ENCODE measurements at regions not wholly inside any gene's neighbourhood (a gene's known extent, or its start where the extent isn't known, plus 50 kb on each side); places are given as distances from the start of the nearest gene placed in this dataset.

- peaks cover 0 to 2% (median 0%) of the 10 kb centered on the region in 7 donors for H3K9me3 Mint-ChIP-seq
- H3K27ac Mint-ChIP-seq, result no peak overlapping the region
- H2AFZ ChIP-seq (ENCODE audit: insufficient read depth, low read depth, low read length, poor library complexity, severe bottlenecking), result no peak overlapping the region
- peaks cover 0 to 2% (median 0%) of the 10 kb centered on the region in 3 donors for H3K27me3 Mint-ChIP-seq (ENCODE audit: low read depth in 3 of 3)
- no peak overlapping the region for H3K9ac ChIP-seq (ENCODE audit: insufficient read depth, low read length, poor library complexity, severe bottlenecking)
- DNase-seq, result no peak
- H3K4me2 ChIP-seq (replicated peaks; ENCODE audit: extremely low read depth, low read length, poor library complexity, severe bottlenecking), result no peak overlapping the region
- H3K79me2 ChIP-seq (ENCODE audit: insufficient read depth, low read length), result no peaks in the 10 kb centered on the region
- no peak overlapping the region for H3K4me3 Mint-ChIP-seq
- no peaks in the 10 kb centered on the region for H3K36me3 Mint-ChIP-seq
- 78% methylated on average over 1 of the region's 1 CpG for WGBS (ENCODE audit: insufficient coverage)
- H3K4me1 Mint-ChIP-seq, result no peaks in the 10 kb centered on the region
- no peaks in the 10 kb centered on the region for H3K36me3 ChIP-seq (replicated peaks in 1 of 2; ENCODE audit: control insufficient read depth in 1 of 2, insufficient read depth in 2 of 2, low read length in 2 of 2)
- H4K20me1 ChIP-seq (ENCODE audit: insufficient read depth, low read length), result no peaks in the 10 kb centered on the region
- H3K27me3 ChIP-seq (ENCODE audit: control insufficient read depth in 2 of 2, insufficient read depth in 2 of 2, low read length in 2 of 2), result no peaks in the 10 kb centered on the region
- H3K4me3 ChIP-seq (replicated peaks in 1 of 3; ENCODE audit: low read depth in 2 of 3, low read length in 3 of 3), result no peak overlapping the region
- H3K9me3 ChIP-seq (replicated peaks in 1 of 2; ENCODE audit: control insufficient read depth in 1 of 2, insufficient read depth in 1 of 2, low read length in 2 of 2), result no peaks in the 10 kb centered on the region
- H3K27ac ChIP-seq (ENCODE audit: low read depth in 1 of 2, low read length in 2 of 2), result no peak overlapping the region
- TF ChIP-seq CTCF (IDR thresholded peaks at IDR 0.05), result no peak
- intact Hi-C loops (cut with micrococcal nuclease), result no loop called here
- H3K4me1 ChIP-seq (ENCODE audit: control insufficient read depth in 1 of 2, insufficient read depth in 2 of 2, low read length in 2 of 2), result no peaks in the 10 kb centered on the region
These were observed 782.5 kb downstream of the C12orf50 start for GRCh38 chr12:87246726-87247125.

GRCh38 chr12:87238466-87238865, 790.7 kb downstream of the C12orf50 start:
- H3K9me3 Mint-ChIP-seq, result peaks cover 0 to 7% (median 1%) of the 10 kb centered on the region in 7 donors
- no peaks in the 10 kb centered on the region for H3K27me3 Mint-ChIP-seq (ENCODE audit: low read depth in 3 of 3)
- no peak overlapping the region for H3K4me3 Mint-ChIP-seq
- Histone ChIP-seq H3K4me2 (replicated peaks; ENCODE audit: extremely low read depth, low read length, poor library complexity, severe bottlenecking) (no peak overlapping the region), H3K27me3 (ENCODE audit: control insufficient read depth in 2 of 2, insufficient read depth in 2 of 2, low read length in 2 of 2) (no peaks in the 10 kb centered on the region), H2AFZ (ENCODE audit: insufficient read depth, low read depth, low read length, poor library complexity, severe bottlenecking) (no peak overlapping the region), H3K79me2 (ENCODE audit: insufficient read depth, low read length) (no peaks in the 10 kb centered on the region), H3K4me1 (ENCODE audit: control insufficient read depth in 1 of 2, insufficient read depth in 2 of 2, low read length in 2 of 2) (no peaks in the 10 kb centered on the region), H3K27ac (ENCODE audit: low read depth in 1 of 2, low read length in 2 of 2) (no peak overlapping the region), H3K4me3 (replicated peaks in 1 of 3; ENCODE audit: low read depth in 2 of 3, low read length in 3 of 3) (no peak overlapping the region), H3K9me3 (replicated peaks in 1 of 2; ENCODE audit: control insufficient read depth in 1 of 2, insufficient read depth in 1 of 2, low read length in 2 of 2) (peaks cover 0 to 7% of the 10 kb centered on the region in 2 donors), H3K36me3 (replicated peaks in 1 of 2; ENCODE audit: control insufficient read depth in 1 of 2, insufficient read depth in 2 of 2, low read length in 2 of 2) (no peaks in the 10 kb centered on the region), H4K20me1 (ENCODE audit: insufficient read depth, low read length) (no peaks in the 10 kb centered on the region), H3K9ac (ENCODE audit: insufficient read depth, low read length, poor library complexity, severe bottlenecking) (no peak overlapping the region)
- H3K36me3 Mint-ChIP-seq, result no peaks in the 10 kb centered on the region
- WGBS (ENCODE audit: insufficient coverage), result no CpG with 5 or more reads among the region's 1 CpG
- intact Hi-C loops (cut with micrococcal nuclease), result no loop called here
- H3K4me1 Mint-ChIP-seq, result no peaks in the 10 kb centered on the region
- TF ChIP-seq CTCF (IDR thresholded peaks at IDR 0.05), result no peak
- no peak for DNase-seq
- H3K27ac Mint-ChIP-seq, result no peak overlapping the region

Data from CD14-positive monocyte (primary cell).